IMR-90 (cell line): ENCODE measurements at regions not wholly inside any gene's neighbourhood (a gene's known extent, or its start where the extent isn't known, plus 50 kb on each side); places are given as distances from the start of the nearest gene placed in this dataset.

ENCODE experiments used
- ATAC-seq: fragments of 200-7000 bp; cut with Tn5 transposase; 2 replicates; pipeline ENCODE4 v1.9.1; 2020; ENCODE audit warnings: low read depth, mild to moderate bottlenecking, moderate library complexity
- BruUV-seq: library from RNA; stranded (reverse); fragments of 400-500 nt; replicated peaks from 2 replicates; lab custom pipeline; 2021; lab: Mats Ljungman, UMichigan
- CTCF ChIA-PET: fragments of 300-600 bp; formaldehyde crosslinking; extraction: SDS; loops from one replicate; lab custom pipeline; 2021; ENCODE audit warnings: antibody characterized with exemption; lab: Yijun Ruan, JAX
- POLR2A ChIA-PET: fragments of 300-600 bp; sonication (Branson Sonifier 250); formaldehyde crosslinking; loops from one replicate; lab custom pipeline; 2022; ENCODE audit warnings: antibody characterized with exemption; ENCODE audit not compliant: unreplicated experiment; lab: Charles Lee
- DNase-seq: peaks from one replicate; pipeline ENCODE4 v3.0.0; 2013
- H2AFZ ChIP-seq: replicated peaks from 2 replicates; pipeline ENCODE3; 2013; ENCODE audit warnings: low read length, mild to moderate bottlenecking; ENCODE audit not compliant: poor library complexity
- H2AK5ac ChIP-seq: 2 replicates; pipeline ENCODE4 v1.6.1; 2013; ENCODE audit warnings: low read depth, low read length, inconsistent platforms
- H2AK9ac ChIP-seq: replicated peaks from 2 replicates; pipeline ENCODE3; 2013; ENCODE audit warnings: mild to moderate bottlenecking, low read depth, low read length, moderate library complexity; ENCODE audit not compliant: poor library complexity
- H2BK120ac ChIP-seq: 2 replicates; pipeline ENCODE4 v1.6.1; 2013; ENCODE audit warnings: low read depth, low read length, inconsistent platforms
- H2BK15ac ChIP-seq: 3 replicates; pipeline ENCODE4 v1.6.1; 2013; ENCODE audit warnings: low read depth, low read length, inconsistent platforms
- H2BK20ac ChIP-seq: 2 replicates; pipeline ENCODE4 v1.6.1; 2013; ENCODE audit warnings: low read depth, mild to moderate bottlenecking, inconsistent platforms, low read length, moderate library complexity
- H2BK5ac ChIP-seq: 2 replicates; pipeline ENCODE4 v1.6.1; 2013; ENCODE audit warnings: mild to moderate bottlenecking, low read depth, low read length, inconsistent platforms; ENCODE audit not compliant: poor library complexity, severe bottlenecking
- H3K14ac ChIP-seq: replicated peaks from 2 replicates; pipeline ENCODE4 v1.6.1; 2013; ENCODE audit warnings: low read depth, low read length, inconsistent platforms
- H3K18ac ChIP-seq: 2 replicates; pipeline ENCODE4 v1.6.1; 2013; ENCODE audit warnings: low read depth, low read length, control low read depth
- H3K23ac ChIP-seq: 2 replicates; pipeline ENCODE4 v1.6.1; 2013; ENCODE audit warnings: low read depth, low read length, inconsistent platforms
- H3K27ac ChIP-seq: 2 replicates; pipeline ENCODE4 v1.5.1; 2013; ENCODE audit warnings: mild to moderate bottlenecking, control low read depth, low read length; ENCODE audit not compliant: insufficient read depth
- H3K27me3 ChIP-seq: 2 replicates; pipeline ENCODE4 v1.6.1; 2013; ENCODE audit warnings: low read length; ENCODE audit not compliant: control insufficient read depth, insufficient read depth
- H3K36me3 ChIP-seq: 2 replicates; pipeline ENCODE4 v1.6.1; 2013; ENCODE audit warnings: low read length, mixed read lengths; ENCODE audit not compliant: control insufficient read depth, insufficient read depth
- H3K4ac ChIP-seq: 2 replicates; pipeline ENCODE4 v1.6.1; 2013; ENCODE audit warnings: low read depth, low read length, inconsistent platforms
- H3K4me1 ChIP-seq: 2 replicates; pipeline ENCODE4 v1.6.1; 2013; ENCODE audit warnings: low read length, mixed read lengths; ENCODE audit not compliant: control insufficient read depth, insufficient read depth
- H3K4me2 ChIP-seq: 2 replicates; pipeline ENCODE4 v1.6.1; 2013; ENCODE audit warnings: low read depth, mild to moderate bottlenecking, control low read depth, low read length, moderate library complexity
- H3K4me3 ChIP-seq: 2 replicates; pipeline ENCODE4 v1.5.1; 2013; ENCODE audit warnings: low read depth, mild to moderate bottlenecking, control low read depth, low read length, moderate library complexity; ENCODE audit not compliant: insufficient read depth
- H3K56ac ChIP-seq: 2 replicates; pipeline ENCODE4 v1.6.1; 2013; ENCODE audit warnings: low read length, inconsistent platforms; ENCODE audit not compliant: insufficient read depth; ENCODE audit errors: extremely low read depth
- H3K79me1 ChIP-seq, 2 experiments: 2 replicates each; pipeline ENCODE4 v1.6.1; 2013; ENCODE audit warnings: low read length in 2 of 2, inconsistent platforms in 1 of 2, low read depth in 1 of 2
- H3K9ac ChIP-seq: 2 replicates; pipeline ENCODE4 v1.6.1; 2013; ENCODE audit warnings: low read depth, low read length, control low read depth
- H3K9me1 ChIP-seq: 2 replicates; pipeline ENCODE4 v1.6.1; 2013; ENCODE audit warnings: low read length, inconsistent platforms; ENCODE audit not compliant: insufficient read depth
- H3K9me3 ChIP-seq: 2 replicates; pipeline ENCODE4 v1.6.1; 2013; ENCODE audit warnings: low read length; ENCODE audit not compliant: control insufficient read depth, insufficient read depth
- H4K20me1 ChIP-seq: 2 replicates; pipeline ENCODE4 v1.6.1; 2013; ENCODE audit warnings: low read length, inconsistent platforms; ENCODE audit not compliant: insufficient read depth
- H4K5ac ChIP-seq: 2 replicates; pipeline ENCODE4 v1.6.1; 2013; ENCODE audit warnings: mild to moderate bottlenecking, low read depth, low read length, control low read depth
- H4K8ac ChIP-seq, 2 experiments: 2 replicates each; pipeline ENCODE4 v1.6.1; 2013; ENCODE audit warnings: low read depth in 2 of 2, low read length in 2 of 2, control low read depth in 1 of 2, inconsistent platforms in 1 of 2
- H4K91ac ChIP-seq: 2 replicates; pipeline ENCODE4 v1.6.1; 2013; ENCODE audit warnings: low read depth, low read length, inconsistent platforms; ENCODE audit not compliant: insufficient read depth
- BHLHE40 ChIP-seq: fragments of 150-350 bp; IDR thresholded peaks from 2 replicates; pipeline ENCODE4 v1.6.1; 2016; ENCODE audit warnings: mild to moderate bottlenecking, low read depth, low read length
- CEBPB ChIP-seq: IDR thresholded peaks from 2 replicates; pipeline ENCODE4 v1.6.1; 2012; ENCODE audit warnings: low read depth, low read length, improper control_type of control experiment
- CHD1 ChIP-seq: IDR thresholded peaks from 2 replicates; pipeline ENCODE4 v1.6.1; 2012; ENCODE audit warnings: low read depth, low read length, improper control_type of control experiment
- CTCF ChIP-seq: conservative IDR thresholded peaks from 2 replicates; pipeline ENCODE4 v1.5.1; 2012; ENCODE audit warnings: mild to moderate bottlenecking, low read depth, low read length, improper control_type of control experiment
- ELK1 ChIP-seq: fragments of 150-350 bp; IDR thresholded peaks from 2 replicates; pipeline ENCODE4 v1.6.1; 2016; ENCODE audit warnings: low read depth, mild to moderate bottlenecking, low read length, moderate library complexity, borderline replicate concordance
- FOS ChIP-seq: fragments of 150-350 bp; IDR thresholded peaks from 2 replicates; pipeline ENCODE4 v1.6.1; 2016; ENCODE audit warnings: low read depth, low read length
- MAFK ChIP-seq: IDR thresholded peaks from 2 replicates; pipeline ENCODE4 v1.6.1; 2012; ENCODE audit warnings: low read depth, low read length, improper control_type of control experiment
- MAZ ChIP-seq: IDR thresholded peaks from 2 replicates; pipeline ENCODE4 v1.6.1; 2012; ENCODE audit warnings: low read depth, mild to moderate bottlenecking, low read length, improper control_type of control experiment, moderate library complexity, borderline replicate concordance
- MXI1 ChIP-seq: IDR thresholded peaks from 2 replicates; pipeline ENCODE4 v1.6.1; 2012; ENCODE audit warnings: low read depth, mild to moderate bottlenecking, low read length, moderate library complexity, borderline replicate concordance
- NFE2L2 ChIP-seq: fragments of 150-350 bp; IDR thresholded peaks from 2 replicates; pipeline ENCODE4 v1.6.1; 2016; ENCODE audit warnings: low read depth, mild to moderate bottlenecking, low read length
- POLR2A ChIP-seq: IDR thresholded peaks from 2 replicates; pipeline ENCODE4 v1.6.1; 2012; ENCODE audit warnings: mild to moderate bottlenecking, low read depth, low read length
- RCOR1 ChIP-seq: IDR thresholded peaks from 2 replicates; pipeline ENCODE4 v1.6.1; 2012; ENCODE audit warnings: mild to moderate bottlenecking, low read length, improper control_type of control experiment; ENCODE audit not compliant: insufficient replicate concordance
- RFX5 ChIP-seq: IDR thresholded peaks from 2 replicates; pipeline ENCODE4 v1.8.0; 2012; ENCODE audit warnings: low read depth, mild to moderate bottlenecking, low read length, moderate library complexity
- SMC3 ChIP-seq: fragments of 150-350 bp; IDR thresholded peaks from 2 replicates; pipeline ENCODE4 v1.6.1; 2016; ENCODE audit warnings: low read depth, mild to moderate bottlenecking, antibody characterized with exemption, low read length, moderate library complexity
- WGBS, 2 experiments: methylation state at CpG; one replicate each; pipeline versions ENCODE4 v1.1.5 to v1.1.7; 2013; ENCODE audit warnings: missing lambda C conversion rate in 2 of 2; ENCODE audit not compliant: insufficient read length in 1 of 2; ENCODE audit errors: extremely low coverage in 2 of 2; 5-methylcytosine and 5-hydroxymethylcytosine counted together
- dilution Hi-C: fragments of 300-500 bp; cut with HindIII; formaldehyde crosslinking; loops from one replicate; pipeline ENCODE4 v1.14.3; 2018; ENCODE audit warnings: low sequenced_read_pairs; ENCODE audit not compliant: unreplicated experiment
- in situ Hi-C: fragments of 300-500 bp; cut with MboI; formaldehyde crosslinking; loops from 3 replicates; pipeline ENCODE4 v1.14.3; 2019; ENCODE audit warnings: low sequenced_read_pairs, inconsistent platforms, mixed read lengths
- intact Hi-C: fragments of 100-400 bp; cut with micrococcal nuclease; formaldehyde crosslinking; loops from 2 replicates; pipeline ENCODE4 v1.10.0; 2022

GRCh38 chr14:49957089-49957852 is 64.4 kb downstream of the ARF6 start:
- H3K27ac ChIP-seq, result no peak overlapping the region
- POLR2A ChIA-PET, result no interaction called here

More at GRCh38 chr14:49957089-49957852, 64.4 kb downstream of the ARF6 start:
- Histone ChIP-seq H3K36me3 (no peaks in the 10 kb centered on the region), H2BK15ac (peak overlapping the region; percentile 12; the same call in 1 of the 3 replicates), H2AFZ (no peak overlapping the region), H4K8ac (peak overlapping the region in 1 of 2 experiments; percentile 67; a peak in 2 of 4 replicates), H2BK20ac (peak overlapping the region; percentile 58), H3K9me1 (peaks cover 9% of the 10 kb centered on the region), H4K5ac (peak overlapping the region; percentile 15; the same call in 1 of the 2 replicates), H3K27me3 (no peaks in the 10 kb centered on the region), H2AK5ac (peak overlapping the region; percentile 15; the same call in 1 of the 2 replicates), H3K4me1 (peaks cover 15% of the 10 kb centered on the region), H3K4me2 (peak overlapping the region; percentile 41; the same call in 1 of the 2 replicates), H2AK9ac (no peak overlapping the region), H3K79me1 (no peaks in the 10 kb centered on the region), H3K56ac (no peak overlapping the region), H3K9me3 (no peaks in the 10 kb centered on the region), H2BK5ac (peak overlapping the region; percentile 15), H4K20me1 (no peaks in the 10 kb centered on the region), H3K4ac (peak overlapping the region; percentile 26; the same call in 1 of the 2 replicates), H3K23ac (peak overlapping the region; percentile 18; the same call in 1 of the 2 replicates), H3K4me3 (no peak overlapping the region), H3K9ac (no peak overlapping the region), H3K18ac (peak overlapping the region; percentile 74; the same call in 1 of the 2 replicates), H2BK120ac (peak overlapping the region; percentile 76), H3K14ac (0 out of 2 replicates have a peak overlapping the region, but pooled peaks have one; percentile 33), H4K91ac (peak overlapping the region; percentile 26; the same call in 1 of the 2 replicates)
- intact Hi-C loops, result no loop called here
- no TSS peak for BruUV-seq
- in situ Hi-C loops, result no loop called here
- 20% methylated on average over 2 of the region's 7 CpGs; no CpG with 5 or more reads in 1 of the 2 experiments for WGBS, 2 experiments
- ATAC-seq (peak; percentile 40), DNase-seq (no peak)
- CTCF ChIA-PET, result interaction anchor here (0.6 kb wide), 1 partner anchor 105 kb away, joined by 3 read pairs; no protein-coding TSS in a partner anchor
- dilution Hi-C loops, result no loop called here
- TF ChIP-seq RCOR1, result no peak
- TF ChIP-seq MAZ, result no peak
- TF ChIP-seq POLR2A, result no peak
- no peak for TF ChIP-seq CHD1
- TF ChIP-seq SMC3, result no peak
- no peak for TF ChIP-seq FOS
- TF ChIP-seq CTCF, result no peak
- TF ChIP-seq BHLHE40, result no peak
- no peak for TF ChIP-seq MAFK
- TF ChIP-seq RFX5, result no peak
- TF ChIP-seq MXI1, result no peak
- no peak for TF ChIP-seq CEBPB
- TF ChIP-seq ELK1, result no peak
- no peak for TF ChIP-seq NFE2L2
